ENCODE measurements at regions not wholly inside any gene's neighbourhood (a gene's known extent, or its start where the extent isn't known, plus 50 kb on each side); places are given as distances from the start of the nearest gene placed in this dataset.
A peak's percentile ranks its signal among the peaks of the same experiment; 100 is the strongest.

- H3K27me3 ChIP-seq (replicated peaks) = no peaks in the 10 kb centered on the region
- no peak for TF ChIP-seq CTCF (IDR thresholded peaks at IDR 0.05; ENCODE audit: low read depth, low read length, missing control alignments)
- in situ Hi-C loops (cut with HindIII; ENCODE audit: low pct_ligation_motif_present, low sequenced_read_pairs) = no loop called here
- no peaks in the 10 kb centered on the region for H3K36me3 ChIP-seq (replicated peaks)
- no peak for DNase-seq
- no peak overlapping the region for H3K4me3 ChIP-seq (ENCODE audit: low read depth, low read length)
- H3K27ac ChIP-seq = no peak overlapping the region
Measured at GRCh38 chr16:85413691-85414663, 199.1 kb upstream of the GSE1 start.

- H3K27ac ChIP-seq = no peak overlapping the region
- DNase-seq = no peak
- no peaks in the 10 kb centered on the region for H3K36me3 ChIP-seq (replicated peaks)
- H3K27me3 ChIP-seq (replicated peaks) = no peaks in the 10 kb centered on the region
- in situ Hi-C loops (cut with HindIII; ENCODE audit: low pct_ligation_motif_present, low sequenced_read_pairs) = no loop called here
- no peak overlapping the region for H3K4me3 ChIP-seq (ENCODE audit: low read depth, low read length)
- TF ChIP-seq CTCF (IDR thresholded peaks at IDR 0.05; ENCODE audit: low read depth, low read length, missing control alignments) = no peak
Measured at GRCh38 chr16:85415196-85416090, 197.7 kb upstream of the GSE1 start.

DNA sequence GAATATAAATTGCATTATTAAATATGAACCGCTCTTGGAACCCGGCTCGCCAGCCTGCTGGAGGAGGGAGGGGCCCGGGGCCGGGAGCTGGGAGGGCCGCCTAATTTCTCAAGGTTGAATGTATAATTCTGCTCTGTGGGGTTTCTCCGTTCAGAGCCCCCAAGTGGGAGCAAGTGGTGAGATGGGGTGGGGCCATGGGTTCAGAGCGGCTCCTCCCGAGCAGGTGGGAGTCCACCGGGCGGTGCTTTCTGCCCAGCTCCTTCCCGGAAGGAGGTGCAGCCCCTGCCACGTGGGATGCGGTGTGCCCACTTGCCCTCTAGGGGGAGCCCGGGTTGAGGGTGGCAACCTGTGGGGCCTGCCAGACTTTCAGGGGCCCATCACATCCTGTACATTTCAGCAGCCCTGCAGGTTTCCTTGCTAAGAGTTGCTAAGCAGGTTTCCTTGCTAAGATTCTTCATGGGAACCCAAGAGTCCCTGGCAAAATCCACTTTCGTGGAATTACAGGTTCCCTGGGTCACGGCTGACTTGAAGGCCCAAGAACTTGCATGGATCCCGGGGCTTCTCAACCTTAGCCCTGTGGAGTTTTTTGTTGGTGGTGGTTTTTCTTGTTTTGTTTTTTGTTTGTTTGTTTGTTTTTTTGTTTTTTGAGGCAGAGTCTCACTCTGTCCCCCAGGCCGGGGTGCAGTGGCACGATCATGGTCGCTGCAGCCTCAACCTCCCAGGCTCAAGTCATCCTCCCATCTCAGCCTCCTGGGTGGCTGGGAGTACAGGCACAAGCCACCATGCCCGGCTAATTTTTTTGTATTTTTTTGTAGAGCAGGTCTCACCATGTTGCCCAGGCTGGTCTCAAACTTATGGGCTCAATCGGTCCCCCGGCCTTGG, 196.7 kb upstream of the GSE1 start:
- H3K4me3 ChIP-seq (ENCODE audit: low read depth, low read length) = no peak overlapping the region
- H3K36me3 ChIP-seq (replicated peaks) = no peaks in the 10 kb centered on the region
- DNase-seq = no peak

DNA sequence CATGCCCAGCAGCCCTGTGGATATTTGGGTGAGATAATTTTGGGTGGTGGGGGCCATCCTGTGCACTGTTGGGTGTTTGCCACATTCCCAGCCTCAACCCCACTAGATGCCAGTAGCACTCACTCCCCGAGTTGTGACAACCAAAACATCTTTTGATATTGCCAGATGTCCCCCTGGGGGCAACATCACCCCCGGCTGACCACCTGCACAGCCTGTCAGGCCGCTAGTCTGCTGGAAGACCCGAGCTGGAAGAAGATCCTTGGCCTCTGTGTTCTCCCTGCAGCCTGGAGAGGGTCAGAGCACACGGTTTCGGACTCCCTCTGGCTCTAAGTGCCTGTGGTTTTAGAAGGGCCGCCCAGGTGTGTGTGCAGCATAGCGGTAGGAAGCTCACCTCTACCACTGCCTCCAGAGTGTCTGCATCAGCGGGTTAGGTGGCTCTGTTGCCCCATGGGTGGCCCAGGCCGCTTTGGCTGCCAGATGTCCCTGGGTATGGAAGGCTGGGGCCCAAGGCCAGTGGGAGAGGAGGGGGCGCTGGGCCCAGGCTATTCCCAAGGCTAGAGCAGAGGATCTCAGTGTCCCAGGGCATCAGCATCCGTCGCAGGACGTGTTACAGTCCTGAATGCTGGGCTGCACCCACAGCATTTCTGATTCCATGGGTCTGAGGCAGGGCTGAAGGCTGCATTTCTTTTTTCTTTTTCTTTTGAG, 195.8 kb upstream of the GSE1 start:
- Histone ChIP-seq H3K36me3 (replicated peaks) (no peaks in the 10 kb centered on the region), H3K4me3 (ENCODE audit: low read depth, low read length) (no peak overlapping the region), H3K27ac (no peak overlapping the region), H3K27me3 (replicated peaks) (no peaks in the 10 kb centered on the region)
- no peak for DNase-seq
- in situ Hi-C loops (cut with HindIII; ENCODE audit: low pct_ligation_motif_present, low sequenced_read_pairs) = no loop called here
- no peak for TF ChIP-seq CTCF (IDR thresholded peaks at IDR 0.05; ENCODE audit: low read depth, low read length, missing control alignments)

More for the DNA sequence above, 196.7 kb upstream of the GSE1 start:
- Histone ChIP-seq H3K27ac (no peak overlapping the region), H3K27me3 (replicated peaks) (no peaks in the 10 kb centered on the region)
- peak; percentile 71 for TF ChIP-seq CTCF (IDR thresholded peaks at IDR 0.05; ENCODE audit: low read depth, low read length, missing control alignments)
- in situ Hi-C loops (cut with HindIII; ENCODE audit: low pct_ligation_motif_present, low sequenced_read_pairs) = no loop called here

DNA sequence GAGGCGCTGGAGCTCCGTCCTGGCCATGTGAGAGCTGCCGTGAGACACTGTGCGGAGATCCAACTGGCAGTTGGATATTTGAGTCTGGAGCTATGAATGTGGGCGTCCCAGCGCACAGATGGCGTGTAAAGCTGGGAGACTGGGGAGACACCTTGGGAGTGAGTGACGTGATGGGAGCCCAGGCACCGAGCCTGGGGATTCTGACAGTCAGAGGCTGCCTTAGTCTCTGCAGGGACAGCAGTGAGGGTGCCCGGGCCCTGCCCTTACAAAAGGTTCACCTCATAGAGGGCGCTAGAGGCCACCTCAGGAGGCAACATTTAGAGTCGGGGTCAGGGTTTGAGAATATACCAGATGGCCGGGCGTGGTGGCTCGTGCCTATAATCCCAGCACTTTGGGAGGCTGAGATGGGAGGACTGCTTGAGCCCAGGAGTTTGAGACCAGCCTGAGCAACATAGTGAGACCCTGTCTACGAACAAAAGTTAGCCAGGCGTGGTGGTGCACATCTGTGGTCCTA, 194.1 kb upstream of the GSE1 start:
- no peak for DNase-seq
- in situ Hi-C loops (cut with HindIII; ENCODE audit: low pct_ligation_motif_present, low sequenced_read_pairs) = no loop called here
- TF ChIP-seq CTCF (IDR thresholded peaks at IDR 0.05; ENCODE audit: low read depth, low read length, missing control alignments) = no peak
- Histone ChIP-seq H3K27me3 (replicated peaks) (no peaks in the 10 kb centered on the region), H3K4me3 (ENCODE audit: low read depth, low read length) (no peak overlapping the region), H3K36me3 (replicated peaks) (no peaks in the 10 kb centered on the region), H3K27ac (no peak overlapping the region)
